ENCODE measurements at regions not wholly inside any gene's neighbourhood (a gene's known extent, or its start where the extent isn't known, plus 50 kb on each side); places are given as distances from the start of the nearest gene placed in this dataset.
A peak's percentile ranks its signal among the peaks of the same experiment; 100 is the strongest.
"Not testable (repeated sequence)": the region's sequence is repeated elsewhere in the genome, so short reads cannot be mapped to it uniquely, and the experiment has no call there.

- no peak for DNase-seq
Measured at GRCh38 chr9:102941868-102942267, 53.3 kb upstream of the CYLC2 start.

- DNase-seq, result no peak
Measured at GRCh38 chr9:102922526-102922925, 72.6 kb upstream of the CYLC2 start.

- peak in 1 of 2 donors; percentile 0 for DNase-seq
Measured at GRCh38 chr9:102911185-102911584, 83.9 kb upstream of the CYLC2 start.

- not testable (repeated sequence) for DNase-seq
Measured at GRCh38 chr9:102905795-102906194, 89.3 kb upstream of the CYLC2 start.

GRCh38 chr9:102892025-102892424, 103.1 kb upstream of the CYLC2 start:
- DNase-seq, result no peak

GRCh38 chr9:102888747-102889146, 106.4 kb upstream of the CYLC2 start:
- DNase-seq, result not testable (repeated sequence)

- DNase-seq, result no peak
Measured at GRCh38 chr9:102875687-102876086, 119.4 kb upstream of the CYLC2 start.

GRCh38 chr9:102867488-102867887, 127.6 kb upstream of the CYLC2 start:
- no peak for DNase-seq

- DNase-seq, result no peak
Measured at GRCh38 chr9:102862478-102862877, 132.7 kb upstream of the CYLC2 start.

GRCh38 chr9:102855641-102856040, 139.5 kb upstream of the CYLC2 start:
- DNase-seq, result no peak

- no peak for DNase-seq
Measured at GRCh38 chr9:102845827-102846371, 149.2 kb upstream of the CYLC2 start.

GRCh38 chr9:102844716-102845115, 150.4 kb upstream of the CYLC2 start:
- no peak for DNase-seq

GRCh38 chr9:102842423-102842822, 152.7 kb upstream of the CYLC2 start:
- DNase-seq, result no peak

GRCh38 chr9:102841376-102841775, 153.8 kb upstream of the CYLC2 start:
- DNase-seq, result no peak

- no peak for DNase-seq
Measured at GRCh38 chr9:102840335-102840734, 154.8 kb upstream of the CYLC2 start.

GRCh38 chr9:102832814-102833213, 162.3 kb upstream of the CYLC2 start:
- no peak for DNase-seq

- DNase-seq, result no peak
Measured at GRCh38 chr9:102796244-102796643, 198.9 kb upstream of the CYLC2 start.

- DNase-seq, result no peak
Measured at GRCh38 chr9:102795532-102795931, 199.6 kb upstream of the CYLC2 start.

- DNase-seq, result no peak
Measured at GRCh38 chr9:102779356-102779755, 215.8 kb upstream of the CYLC2 start.

GRCh38 chr9:102778746-102779145, 216.4 kb upstream of the CYLC2 start:
- DNase-seq, result no peak

GRCh38 chr9:102770704-102771103, 224.4 kb upstream of the CYLC2 start:
- no peak for DNase-seq

GRCh38 chr9:102769307-102769706, 225.8 kb upstream of the CYLC2 start:
- no peak for DNase-seq

GRCh38 chr9:102768002-102768401, 227.1 kb upstream of the CYLC2 start:
- DNase-seq, result no peak

- no peak for DNase-seq
Measured at GRCh38 chr9:102767076-102767475, 228.1 kb upstream of the CYLC2 start.

GRCh38 chr9:102740578-102740977, 254.6 kb upstream of the CYLC2 start:
- no peak for DNase-seq
